Chondrocyte (in vitro differentiated cells): ENCODE measurements at regions not wholly inside any gene's neighbourhood (a gene's known extent, or its start where the extent isn't known, plus 50 kb on each side); places are given as distances from the start of the nearest gene placed in this dataset.

Experiments used
- DNase-seq: peaks from one replicate; pipeline ENCODE4 v3.0.0; 2021; ENCODE audit warnings: mixed read lengths, low spot score
- H3K27ac Mint-ChIP-seq: one replicate; pipeline ENCODE4 v1.8.0; 2021; ENCODE audit warnings: mild to moderate bottlenecking, moderate library complexity, mixed read lengths; ENCODE audit not compliant: unreplicated experiment
- H3K27me3 Mint-ChIP-seq: 2 replicates; pipeline ENCODE4 v1.8.0; 2021; ENCODE audit warnings: low read depth, mixed read lengths
- H3K36me3 Mint-ChIP-seq: 2 replicates; pipeline ENCODE4 v1.8.0; 2021; ENCODE audit warnings: low read depth, mixed read lengths
- H3K4me1 Mint-ChIP-seq: 2 replicates; pipeline ENCODE4 v1.8.0; 2021; ENCODE audit warnings: low read depth, mild to moderate bottlenecking, mixed read lengths
- H3K4me3 Mint-ChIP-seq: one replicate; pipeline ENCODE4 v1.8.0; 2021; ENCODE audit warnings: mild to moderate bottlenecking, moderate library complexity, mixed read lengths; ENCODE audit not compliant: unreplicated experiment
- H3K9me3 Mint-ChIP-seq: 2 replicates; pipeline ENCODE4 v1.8.0; 2021; ENCODE audit warnings: low read depth, mixed read lengths
- CTCF ChIP-seq: fragments of 200-600 bp; sonication (generic); IDR thresholded peaks from 2 replicates; pipeline ENCODE4 v1.5.0; 2021; ENCODE audit warnings: antibody characterized with exemption, mild to moderate bottlenecking, moderate library complexity

- DNase-seq, result no peak
- H3K4me3 Mint-ChIP-seq, result no peak overlapping the region
Observed at GRCh38 chr7:115840702-115841101, 189.9 kb downstream of the TFEC start.

GRCh38 chr7:115838829-115839228 lies 191.7 kb downstream of the TFEC start:
- H3K36me3 Mint-ChIP-seq, result peaks cover 1% of the 10 kb centered on the region
- no peak for TF ChIP-seq CTCF
- no peaks in the 10 kb centered on the region for H3K27me3 Mint-ChIP-seq
- no peak overlapping the region for H3K27ac Mint-ChIP-seq
- no peak for DNase-seq
- H3K9me3 Mint-ChIP-seq, result no peaks in the 10 kb centered on the region
- peaks cover 6% of the 10 kb centered on the region for H3K4me1 Mint-ChIP-seq
- H3K4me3 Mint-ChIP-seq, result no peak overlapping the region

More at GRCh38 chr7:115840702-115841101, 189.9 kb downstream of the TFEC start:
- TF ChIP-seq CTCF, result no peak
- peaks cover 10% of the 10 kb centered on the region for H3K4me1 Mint-ChIP-seq
- H3K27me3 Mint-ChIP-seq, result no peaks in the 10 kb centered on the region
- H3K9me3 Mint-ChIP-seq, result no peaks in the 10 kb centered on the region
- H3K36me3 Mint-ChIP-seq, result peaks cover 1% of the 10 kb centered on the region
- no peak overlapping the region for H3K27ac Mint-ChIP-seq

GRCh38 chr7:115831371-115831770 lies 199.2 kb downstream of the TFEC start:
- H3K9me3 Mint-ChIP-seq, result peaks cover 2% of the 10 kb centered on the region
- H3K4me3 Mint-ChIP-seq, result no peak overlapping the region
- no peaks in the 10 kb centered on the region for H3K36me3 Mint-ChIP-seq

GRCh38 chr7:115827305-115828045 lies 203.1 kb downstream of the TFEC start:
- H3K9me3 Mint-ChIP-seq, result peaks cover 5% of the 10 kb centered on the region
- peaks cover 4% of the 10 kb centered on the region for H3K4me1 Mint-ChIP-seq
- H3K27ac Mint-ChIP-seq, result no peak overlapping the region
- H3K27me3 Mint-ChIP-seq, result no peaks in the 10 kb centered on the region
- no peak for TF ChIP-seq CTCF
- no peaks in the 10 kb centered on the region for H3K36me3 Mint-ChIP-seq
- no peak overlapping the region for H3K4me3 Mint-ChIP-seq
- DNase-seq, result no peak

More at GRCh38 chr7:115831371-115831770, 199.2 kb downstream of the TFEC start:
- H3K27me3 Mint-ChIP-seq, result no peaks in the 10 kb centered on the region
- H3K27ac Mint-ChIP-seq, result no peak overlapping the region
- no peaks in the 10 kb centered on the region for H3K4me1 Mint-ChIP-seq
- DNase-seq, result no peak
- TF ChIP-seq CTCF, result no peak

- Mint-ChIP-seq H3K4me3 (no peak overlapping the region), H3K4me1 (peaks cover 16% of the 10 kb centered on the region), H3K27me3 (no peaks in the 10 kb centered on the region), H3K9me3 (peaks cover 5% of the 10 kb centered on the region), H3K36me3 (no peaks in the 10 kb centered on the region), H3K27ac (no peak overlapping the region)
- DNase-seq, result no peak
- TF ChIP-seq CTCF, result no peak
Observed at GRCh38 chr7:115825456-115826115, 205.0 kb downstream of the TFEC start.
